Fibroblast of mammary gland (primary cell): ENCODE measurements at regions not wholly inside any gene's neighbourhood (a gene's known extent, or its start where the extent isn't known, plus 50 kb on each side); places are given as distances from the start of the nearest gene placed in this dataset.

Source experiments
- DNase-seq: peaks from one replicate; pipeline ENCODE4 v3.0.0-alpha.2; 2010; ENCODE audit warnings: low read depth
- H3K4me3 ChIP-seq: 2 replicates; pipeline ENCODE4 v1.5.1; 2011; ENCODE audit warnings: low read depth, mild to moderate bottlenecking, low read length, moderate library complexity; ENCODE audit not compliant: control insufficient read depth
- CTCF ChIP-seq: conservative IDR thresholded peaks from 2 replicates; pipeline ENCODE4 v1.5.1; 2011; ENCODE audit warnings: low read depth, low read length, inconsistent platforms; ENCODE audit not compliant: control insufficient read depth, insufficient read depth

GRCh38 chr11:134750619-134751018 is 338.6 kb upstream of the B3GAT1 start:
- no peak overlapping the region for H3K4me3 ChIP-seq
- DNase-seq: no peak
- TF ChIP-seq CTCF: no peak

- DNase-seq: no peak
- no peak for TF ChIP-seq CTCF
- H3K4me3 ChIP-seq: no peak overlapping the region
Observed at GRCh38 chr11:134749040-134749839, 337.2 kb upstream of the B3GAT1 start.

GRCh38 chr11:134746609-134747008 is 334.6 kb upstream of the B3GAT1 start:
- DNase-seq: no peak
- no peak for TF ChIP-seq CTCF
- H3K4me3 ChIP-seq: no peak overlapping the region

GRCh38 chr11:134745456-134745855 is 333.4 kb upstream of the B3GAT1 start:
- DNase-seq: no peak
- H3K4me3 ChIP-seq: no peak overlapping the region
- no peak for TF ChIP-seq CTCF

GRCh38 chr11:134743820-134744195 is 331.8 kb upstream of the B3GAT1 start:
- no peak for DNase-seq
- no peak for TF ChIP-seq CTCF
- no peak overlapping the region for H3K4me3 ChIP-seq

- no peak for DNase-seq
- TF ChIP-seq CTCF: no peak
Observed at GRCh38 chr11:134742956-134743819, 331.1 kb upstream of the B3GAT1 start.

More at GRCh38 chr11:134742956-134743819, 331.1 kb upstream of the B3GAT1 start:
- H3K4me3 ChIP-seq: no peak overlapping the region
